CD4-positive, alpha-beta memory T cell (primary cell): ENCODE measurements at regions not wholly inside any gene's neighbourhood (a gene's known extent, or its start where the extent isn't known, plus 50 kb on each side); places are given as distances from the start of the nearest gene placed in this dataset.

Source experiments
- CTCF ChIA-PET: fragments of 350-600 bp; sonication (Branson Sonifier 250); formaldehyde crosslinking; loops from one replicate; lab custom pipeline; 2021; ENCODE audit warnings: inconsistent platforms; ENCODE audit not compliant: partially characterized antibody; lab: Charles Lee
- POLR2A ChIA-PET: fragments of 350-600 bp; sonication (Branson Sonifier 250); formaldehyde crosslinking; loops from one replicate; lab custom pipeline; 2021; ENCODE audit not compliant: partially characterized antibody; lab: Charles Lee
- DNase-seq, 5 donors: peaks; one replicate each; pipeline versions ENCODE4 v3.0.0 to v3.0.0-alpha.2; 2020 to 2022; ENCODE audit warnings: mixed read lengths in 1 of 5
- H3K27ac ChIP-seq: one replicate; pipeline ENCODE4 v1.7.0; 2013; ENCODE audit warnings: low read depth, low read length
- H3K27me3 ChIP-seq: 2 replicates; pipeline ENCODE4 v1.7.0; 2013; ENCODE audit warnings: mild to moderate bottlenecking, low read length, moderate library complexity; ENCODE audit not compliant: insufficient read depth
- H3K36me3 ChIP-seq: 2 replicates; pipeline ENCODE4 v1.7.0; 2013; ENCODE audit warnings: mild to moderate bottlenecking, low read length, moderate library complexity; ENCODE audit not compliant: insufficient read depth
- H3K4me1 ChIP-seq: 2 replicates; pipeline ENCODE4 v1.7.0; 2013; ENCODE audit warnings: mild to moderate bottlenecking, low read length, moderate library complexity; ENCODE audit not compliant: insufficient read depth
- H3K4me3 ChIP-seq, 2 donors: one replicate each; pipeline ENCODE4 v1.7.0; 2013; ENCODE audit warnings: low read length in 2 of 2, mild to moderate bottlenecking in 1 of 2
- H3K9me3 ChIP-seq, 2 donors: one replicate each; pipeline ENCODE4 v1.7.0; 2013; ENCODE audit warnings: low read length in 2 of 2, control low read depth in 1 of 2; ENCODE audit not compliant: control insufficient read depth in 1 of 2
- H3K27ac Mint-ChIP-seq, 7 donors: one replicate each; pipeline ENCODE4 v1.8.0; 2020 to 2021; ENCODE audit warnings: mixed read lengths in 7 of 7, mild to moderate bottlenecking in 6 of 7, inconsistent platforms in 3 of 7, moderate library complexity in 3 of 7
- H3K27me3 Mint-ChIP-seq, 2 donors: one replicate each; pipeline ENCODE4 v1.8.0; 2020 to 2021; ENCODE audit warnings: mixed read lengths in 2 of 2
- H3K36me3 Mint-ChIP-seq, 2 donors: one replicate each; pipeline ENCODE4 v1.8.0; 2020 to 2021; ENCODE audit warnings: mixed read lengths in 2 of 2, inconsistent platforms in 1 of 2, mild to moderate bottlenecking in 1 of 2
- H3K4me1 Mint-ChIP-seq, 4 donors: one replicate each; pipeline ENCODE4 v1.8.0; 2020 to 2021; ENCODE audit warnings: mixed read lengths in 4 of 4, mild to moderate bottlenecking in 1 of 4
- H3K4me3 Mint-ChIP-seq, 8 donors: one replicate each; pipeline ENCODE4 v1.8.0; 2020 to 2021; ENCODE audit warnings: mixed read lengths in 8 of 8, mild to moderate bottlenecking in 7 of 8, moderate library complexity in 6 of 8, inconsistent platforms in 3 of 8
- H3K9me3 Mint-ChIP-seq, 8 donors: one replicate each; pipeline ENCODE4 v1.8.0; 2020 to 2021; ENCODE audit warnings: mixed read lengths in 8 of 8, mild to moderate bottlenecking in 5 of 8, inconsistent platforms in 3 of 8, moderate library complexity in 1 of 8
- intact Hi-C: fragments of 100-400 bp; cut with micrococcal nuclease; formaldehyde crosslinking; loops from one replicate; pipeline ENCODE4 v1.15.1; 2023

- H3K4me3 ChIP-seq = no peak overlapping the region
- POLR2A ChIA-PET = no interaction called here
- Mint-ChIP-seq H3K4me1 (no peaks in the 10 kb centered on the region), H3K27ac (peak overlapping the region in 1 of 7 donors; percentile 8), H3K4me3 (no peak overlapping the region), H3K27me3 (no peaks in the 10 kb centered on the region), H3K36me3 (no peaks in the 10 kb centered on the region), H3K9me3 (peaks cover 0 to 8% (median 6%) of the 10 kb centered on the region in 8 donors)
- no peaks in the 10 kb centered on the region for H3K9me3 ChIP-seq
- H3K27ac ChIP-seq = no peak overlapping the region
- intact Hi-C loops = no loop called here
- CTCF ChIA-PET = no interaction called here
- no peak for DNase-seq
- H3K27me3 ChIP-seq = no peaks in the 10 kb centered on the region
- H3K36me3 ChIP-seq = no peaks in the 10 kb centered on the region
- H3K4me1 ChIP-seq = no peaks in the 10 kb centered on the region
Measured at GRCh38 chr2:147568109-147568508, 276.7 kb upstream of the ACVR2A start.

- no peaks in the 10 kb centered on the region for H3K9me3 ChIP-seq
- Mint-ChIP-seq H3K36me3 (no peaks in the 10 kb centered on the region), H3K4me1 (no peaks in the 10 kb centered on the region), H3K27me3 (no peaks in the 10 kb centered on the region), H3K27ac (no peak overlapping the region), H3K4me3 (no peak overlapping the region), H3K9me3 (peaks cover 0 to 8% (median 6%) of the 10 kb centered on the region in 8 donors)
- no peaks in the 10 kb centered on the region for H3K36me3 ChIP-seq
- H3K4me1 ChIP-seq = no peaks in the 10 kb centered on the region
- intact Hi-C loops = no loop called here
- CTCF ChIA-PET = no interaction called here
- H3K27me3 ChIP-seq = no peaks in the 10 kb centered on the region
- POLR2A ChIA-PET = no interaction called here
- no peak overlapping the region for H3K27ac ChIP-seq
- H3K4me3 ChIP-seq = no peak overlapping the region
- DNase-seq = no peak
Measured at GRCh38 chr2:147567136-147567535, 277.7 kb upstream of the ACVR2A start.

- no peak overlapping the region for H3K4me3 Mint-ChIP-seq
- ChIA-PET CTCF (no interaction called here), POLR2A (no interaction called here)
- intact Hi-C loops = no loop called here
- H3K4me1 Mint-ChIP-seq = peaks cover 0 to 5% (median 3%) of the 10 kb centered on the region in 4 donors
- no peak overlapping the region for H3K27ac ChIP-seq
- no peaks in the 10 kb centered on the region for H3K36me3 ChIP-seq
- DNase-seq = no peak
- no peaks in the 10 kb centered on the region for H3K9me3 ChIP-seq
- H3K36me3 Mint-ChIP-seq = no peaks in the 10 kb centered on the region
- no peaks in the 10 kb centered on the region for H3K27me3 ChIP-seq
- H3K4me3 ChIP-seq = no peak overlapping the region
- peaks cover 0 to 2% (median 0%) of the 10 kb centered on the region in 8 donors for H3K9me3 Mint-ChIP-seq
- no peaks in the 10 kb centered on the region for H3K27me3 Mint-ChIP-seq
- H3K4me1 ChIP-seq = no peaks in the 10 kb centered on the region
- H3K27ac Mint-ChIP-seq = no peak overlapping the region
Measured at GRCh38 chr2:147560810-147561535, 283.9 kb upstream of the ACVR2A start.

GRCh38 chr2:147559070-147559725 is 285.6 kb upstream of the ACVR2A start:
- H3K27ac ChIP-seq = no peak overlapping the region
- CTCF ChIA-PET = no interaction called here
- no peaks in the 10 kb centered on the region for H3K27me3 ChIP-seq
- POLR2A ChIA-PET = no interaction called here
- Mint-ChIP-seq H3K4me1 (peaks cover 0 to 5% (median 3%) of the 10 kb centered on the region in 4 donors), H3K9me3 (peaks cover 0 to 3% (median 0%) of the 10 kb centered on the region in 8 donors), H3K27me3 (no peaks in the 10 kb centered on the region), H3K36me3 (no peaks in the 10 kb centered on the region), H3K27ac (no peak overlapping the region), H3K4me3 (no peak overlapping the region)
- intact Hi-C loops = no loop called here
- DNase-seq = no peak
- H3K4me1 ChIP-seq = no peaks in the 10 kb centered on the region
- H3K4me3 ChIP-seq = no peak overlapping the region
- H3K9me3 ChIP-seq = no peaks in the 10 kb centered on the region
- H3K36me3 ChIP-seq = no peaks in the 10 kb centered on the region

- DNase-seq = no peak
- no peaks in the 10 kb centered on the region for H3K36me3 ChIP-seq
- CTCF ChIA-PET = no interaction called here
- H3K9me3 Mint-ChIP-seq = peaks cover 0 to 8% (median 0%) of the 10 kb centered on the region in 8 donors
- H3K27ac Mint-ChIP-seq = peak overlapping the region in 1 of 7 donors; percentile 43
- no peaks in the 10 kb centered on the region for H3K9me3 ChIP-seq
- peaks cover 0 to 5% (median 3%) of the 10 kb centered on the region in 4 donors for H3K4me1 Mint-ChIP-seq
- H3K4me1 ChIP-seq = no peaks in the 10 kb centered on the region
- H3K4me3 ChIP-seq = no peak overlapping the region
- H3K36me3 Mint-ChIP-seq = no peaks in the 10 kb centered on the region
- no peaks in the 10 kb centered on the region for H3K27me3 ChIP-seq
- intact Hi-C loops = no loop called here
- no peak overlapping the region for H3K27ac ChIP-seq
- POLR2A ChIA-PET = no interaction called here
- H3K4me3 Mint-ChIP-seq = peak overlapping the region in 2 of 8 donors; percentile 47 to 64
- H3K27me3 Mint-ChIP-seq = no peaks in the 10 kb centered on the region
Measured at GRCh38 chr2:147558620-147559019, 286.2 kb upstream of the ACVR2A start.

- H3K4me3 Mint-ChIP-seq = no peak overlapping the region
- DNase-seq = no peak
- ChIA-PET POLR2A (no interaction called here), CTCF (no interaction called here)
- Histone ChIP-seq H3K27ac (no peak overlapping the region), H3K27me3 (no peaks in the 10 kb centered on the region), H3K36me3 (no peaks in the 10 kb centered on the region), H3K4me1 (no peaks in the 10 kb centered on the region), H3K9me3 (no peaks in the 10 kb centered on the region), H3K4me3 (no peak overlapping the region)
- H3K36me3 Mint-ChIP-seq = no peaks in the 10 kb centered on the region
- H3K27me3 Mint-ChIP-seq = peaks cover 0 to 1% of the 10 kb centered on the region in 2 donors
- peaks cover 0 to 8% (median 0%) of the 10 kb centered on the region in 8 donors for H3K9me3 Mint-ChIP-seq
- H3K4me1 Mint-ChIP-seq = peaks cover 0 to 5% (median 2%) of the 10 kb centered on the region in 4 donors
- H3K27ac Mint-ChIP-seq = peak overlapping the region in 1 of 7 donors; percentile 34
- intact Hi-C loops = no loop called here
Measured at GRCh38 chr2:147554521-147555107, 290.2 kb upstream of the ACVR2A start.

GRCh38 chr2:147553775-147554271 is 291.0 kb upstream of the ACVR2A start:
- Mint-ChIP-seq H3K27me3 (peaks cover 0 to 1% of the 10 kb centered on the region in 2 donors), H3K4me3 (no peak overlapping the region), H3K4me1 (peaks cover 0 to 5% (median 2%) of the 10 kb centered on the region in 4 donors), H3K27ac (no peak overlapping the region), H3K9me3 (peaks cover 0 to 8% (median 0%) of the 10 kb centered on the region in 8 donors), H3K36me3 (no peaks in the 10 kb centered on the region)
- no peaks in the 10 kb centered on the region for H3K4me1 ChIP-seq
- no peak for DNase-seq
- POLR2A ChIA-PET = no interaction called here
- H3K4me3 ChIP-seq = no peak overlapping the region
- no peaks in the 10 kb centered on the region for H3K36me3 ChIP-seq
- no peaks in the 10 kb centered on the region for H3K9me3 ChIP-seq
- CTCF ChIA-PET = no interaction called here
- no peaks in the 10 kb centered on the region for H3K27me3 ChIP-seq
- no peak overlapping the region for H3K27ac ChIP-seq
- intact Hi-C loops = no loop called here
